ENCODE measurements at regions not wholly inside any gene's neighbourhood (a gene's known extent, or its start where the extent isn't known, plus 50 kb on each side); places are given as distances from the start of the nearest gene placed in this dataset.
A peak's percentile ranks its signal among the peaks of the same experiment; 100 is the strongest.

- H3K4me3 ChIP-seq, result no peak overlapping the region
- H3K4me1 ChIP-seq, result no peaks in the 10 kb centered on the region
- H3K27me3 ChIP-seq, result no peaks in the 10 kb centered on the region
- peak in 1 of 2 donors; percentile 6 for DNase-seq
- TF ChIP-seq CTCF (IDR thresholded peaks at IDR 0.05), result no peak
- H3K9me3 ChIP-seq, result no peaks in the 10 kb centered on the region
- H3K27ac ChIP-seq, result no peak overlapping the region
- H3K36me3 ChIP-seq, result no peaks in the 10 kb centered on the region
- intact Hi-C loops (cut with DNase I; ENCODE audit: low total_unique reads), result loop anchor here (5.0 kb wide), 1 partner anchor 65 kb away; no protein-coding TSS in a partner anchor
These were observed 69.5 kb upstream of the IER5L start for GRCh38 chr9:129247285-129248153.

GRCh38 chr9:129245276-129245675 is 67.2 kb upstream of the IER5L start:
- intact Hi-C loops (cut with DNase I; ENCODE audit: low total_unique reads), result loop anchor here (5.0 kb wide), 1 partner anchor 63 kb away; no protein-coding TSS in a partner anchor
- H3K36me3 ChIP-seq, result no peaks in the 10 kb centered on the region
- peak in 1 of 2 donors; percentile 10 for DNase-seq
- H3K27me3 ChIP-seq, result no peaks in the 10 kb centered on the region
- no peaks in the 10 kb centered on the region for H3K4me1 ChIP-seq
- H3K27ac ChIP-seq, result no peak overlapping the region
- no peaks in the 10 kb centered on the region for H3K9me3 ChIP-seq
- H3K4me3 ChIP-seq, result no peak overlapping the region
- no peak for TF ChIP-seq CTCF (IDR thresholded peaks at IDR 0.05)

- no peaks in the 10 kb centered on the region for H3K36me3 ChIP-seq
- no peak for TF ChIP-seq CTCF (IDR thresholded peaks at IDR 0.05)
- peak overlapping the region; percentile 39 to 45 for H3K27ac ChIP-seq
- peak; percentile 87 to 89 for DNase-seq
- no peaks in the 10 kb centered on the region for H3K4me1 ChIP-seq
- H3K9me3 ChIP-seq, result no peaks in the 10 kb centered on the region
- H3K4me3 ChIP-seq, result no peak overlapping the region
- intact Hi-C loops (cut with DNase I; ENCODE audit: low total_unique reads), result no loop called here
- H3K27me3 ChIP-seq, result no peaks in the 10 kb centered on the region
These were observed 65.0 kb upstream of the IER5L start for GRCh38 chr9:129242971-129243561.

- Histone ChIP-seq H3K4me3 (no peak overlapping the region), H3K27ac (peak overlapping the region; percentile 39 to 45), H3K27me3 (no peaks in the 10 kb centered on the region), H3K9me3 (no peaks in the 10 kb centered on the region), H3K4me1 (peaks cover 0 to 2% (median under 1%) of the 10 kb centered on the region in 4 donors), H3K36me3 (no peaks in the 10 kb centered on the region)
- DNase-seq, result peak in 1 of 2 donors; percentile 21
- intact Hi-C loops (cut with DNase I; ENCODE audit: low total_unique reads), result no loop called here
- no peak for TF ChIP-seq CTCF (IDR thresholded peaks at IDR 0.05)
These were observed 64.3 kb upstream of the IER5L start for GRCh38 chr9:129242191-129242941.

- no peaks in the 10 kb centered on the region for H3K9me3 ChIP-seq
- H3K27ac ChIP-seq, result peak overlapping the region; percentile 39 to 45
- no peak overlapping the region for H3K4me3 ChIP-seq
- intact Hi-C loops (cut with DNase I; ENCODE audit: low total_unique reads), result no loop called here
- no peak for TF ChIP-seq CTCF (IDR thresholded peaks at IDR 0.05)
- H3K27me3 ChIP-seq, result no peaks in the 10 kb centered on the region
- peak in 1 of 2 donors; percentile 13 for DNase-seq
- peaks cover 0 to 8% (median 4%) of the 10 kb centered on the region in 4 donors for H3K4me1 ChIP-seq
- no peaks in the 10 kb centered on the region for H3K36me3 ChIP-seq
These were observed 63.7 kb upstream of the IER5L start for GRCh38 chr9:129241725-129242124.

All from tibial artery (tissue), 4 donors.